ENCODE measurements at regions not wholly inside any gene's neighbourhood (a gene's known extent, or its start where the extent isn't known, plus 50 kb on each side); places are given as distances from the start of the nearest gene placed in this dataset.

- no peak overlapping the region for H3K4me3 ChIP-seq (ENCODE audit: low read depth, low read length)
- no peak for DNase-seq (ENCODE audit: low read depth)
Observed at GRCh38 chr12:85562765-85563164, 273.4 kb downstream of the RASSF9 start.

- no peak for DNase-seq (ENCODE audit: low read depth)
- H3K4me3 ChIP-seq (ENCODE audit: low read depth, low read length): no peak overlapping the region
Observed at GRCh38 chr12:85564786-85565185, 271.4 kb downstream of the RASSF9 start.

GRCh38 chr12:85568395-85569103 lies 267.7 kb downstream of the RASSF9 start:
- no peak overlapping the region for H3K4me3 ChIP-seq (ENCODE audit: low read depth, low read length)
- DNase-seq (ENCODE audit: low read depth): no peak

DNA sequence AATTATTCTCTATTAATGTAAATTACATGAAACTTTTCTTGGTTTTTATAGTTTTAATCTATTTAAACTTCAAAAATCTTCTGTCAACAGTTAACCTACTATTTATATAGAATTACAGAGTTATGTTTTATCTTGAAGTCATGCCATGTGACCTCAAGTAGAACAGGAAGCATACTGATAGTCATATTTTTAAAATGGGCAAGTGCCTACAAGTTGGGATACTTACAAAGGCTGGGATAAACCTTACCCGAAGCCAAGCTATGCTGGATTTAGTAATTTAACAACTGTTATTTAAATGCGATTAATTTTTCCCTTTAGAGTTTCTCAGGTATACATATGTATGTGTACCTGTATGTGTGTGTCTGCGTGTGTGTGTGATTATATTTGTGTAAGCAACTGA lies 266.9 kb downstream of the RASSF9 start:
- H3K4me3 ChIP-seq (ENCODE audit: low read depth, low read length): no peak overlapping the region
- no peak for DNase-seq (ENCODE audit: low read depth)

- no peak overlapping the region for H3K4me3 ChIP-seq (ENCODE audit: low read depth, low read length)
- no peak for DNase-seq (ENCODE audit: low read depth)
Observed at GRCh38 chr12:85572956-85573355, 263.3 kb downstream of the RASSF9 start.

- H3K4me3 ChIP-seq (ENCODE audit: low read depth, low read length): no peak overlapping the region
- DNase-seq (ENCODE audit: low read depth): no peak
Observed at GRCh38 chr12:85573635-85574214, 262.5 kb downstream of the RASSF9 start.

GRCh38 chr12:85574291-85574690 lies 261.9 kb downstream of the RASSF9 start:
- no peak for DNase-seq (ENCODE audit: low read depth)

DNA sequence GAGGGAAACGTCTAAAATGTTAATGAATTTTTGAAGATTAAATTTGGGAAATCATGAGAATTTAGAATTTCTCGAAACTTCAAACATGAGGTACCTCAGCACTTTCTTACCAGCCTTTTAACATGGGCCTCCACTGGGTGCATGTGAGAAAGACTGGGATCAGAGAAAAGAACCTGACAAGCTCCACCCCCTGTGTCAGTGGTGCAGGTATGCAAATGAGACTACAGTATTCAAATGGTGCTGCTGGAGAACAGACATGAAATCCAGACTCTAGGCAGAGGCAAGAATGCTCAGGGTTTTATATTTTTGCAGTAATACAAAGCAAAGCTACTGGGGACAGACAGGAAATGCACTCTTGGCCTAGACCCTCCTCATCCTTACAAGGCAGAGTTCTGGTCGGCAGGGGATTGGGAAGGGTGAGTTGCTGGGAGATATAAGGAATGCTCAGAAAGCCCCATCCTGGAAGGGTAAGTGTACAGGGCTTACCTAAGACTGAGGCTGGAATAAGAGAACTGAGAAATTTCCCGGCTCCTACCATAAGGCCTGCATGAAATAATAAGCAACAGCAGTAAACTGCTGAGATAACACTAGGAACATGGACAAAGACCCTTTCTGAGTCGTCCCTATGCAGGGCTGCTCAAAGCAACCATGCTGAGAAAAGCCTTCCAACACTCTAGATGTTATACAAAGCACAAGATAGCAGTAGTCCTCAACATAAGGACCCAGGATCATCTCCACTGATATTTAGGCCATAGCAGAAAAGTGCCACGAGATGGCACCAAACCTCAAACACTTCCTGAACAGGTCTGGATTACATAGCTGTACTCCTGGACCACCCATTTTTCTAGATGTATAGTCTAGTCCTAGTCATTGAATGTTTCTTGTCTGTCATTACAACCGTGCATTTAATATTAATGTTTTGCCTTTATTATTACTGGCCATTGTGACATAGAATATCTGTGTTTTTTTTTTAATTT lies 260.8 kb downstream of the RASSF9 start:
- no peak for DNase-seq (ENCODE audit: low read depth)
- no peak overlapping the region for H3K4me3 ChIP-seq (ENCODE audit: low read depth, low read length)

More at GRCh38 chr12:85574291-85574690, 261.9 kb downstream of the RASSF9 start:
- no peak overlapping the region for H3K4me3 ChIP-seq (ENCODE audit: low read depth, low read length)

GRCh38 chr12:85580562-85581168 lies 255.5 kb downstream of the RASSF9 start:
- no peak overlapping the region for H3K4me3 ChIP-seq (ENCODE audit: low read depth, low read length)
- DNase-seq (ENCODE audit: low read depth): no peak

- no peak for DNase-seq (ENCODE audit: low read depth)
- H3K4me3 ChIP-seq (ENCODE audit: low read depth, low read length): no peak overlapping the region
Observed at GRCh38 chr12:85587158-85587557, 249.1 kb downstream of the RASSF9 start.

- H3K4me3 ChIP-seq (ENCODE audit: low read depth, low read length): no peak overlapping the region
- DNase-seq (ENCODE audit: low read depth): no peak
Observed at GRCh38 chr12:85588221-85588620, 248.0 kb downstream of the RASSF9 start.

GRCh38 chr12:85600841-85601240 lies 235.4 kb downstream of the RASSF9 start:
- DNase-seq (ENCODE audit: low read depth): no peak
- H3K4me3 ChIP-seq (ENCODE audit: low read depth, low read length): no peak overlapping the region

DNA sequence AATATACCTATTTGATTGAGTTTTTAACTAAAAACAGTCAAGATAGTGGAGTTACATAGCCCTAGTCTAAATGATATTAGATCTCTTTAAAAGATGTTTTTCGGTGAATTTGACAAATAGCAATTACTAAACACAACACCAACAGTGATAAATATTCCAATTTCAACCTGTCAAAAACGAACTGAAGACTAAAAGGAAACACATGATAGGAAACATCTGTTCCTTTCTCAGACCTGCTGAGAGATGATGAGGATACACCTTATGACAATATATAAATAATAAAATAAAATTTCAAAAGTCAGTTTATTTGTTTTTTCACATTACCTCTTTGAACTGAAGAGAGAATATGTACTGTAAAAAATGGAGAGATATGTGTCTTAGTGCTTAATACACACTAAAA lies 232.7 kb downstream of the RASSF9 start:
- no peak overlapping the region for H3K4me3 ChIP-seq (ENCODE audit: low read depth, low read length)
- no peak for DNase-seq (ENCODE audit: low read depth)

GRCh38 chr12:85606455-85606854 lies 229.8 kb downstream of the RASSF9 start:
- DNase-seq (ENCODE audit: low read depth): no peak

DNA sequence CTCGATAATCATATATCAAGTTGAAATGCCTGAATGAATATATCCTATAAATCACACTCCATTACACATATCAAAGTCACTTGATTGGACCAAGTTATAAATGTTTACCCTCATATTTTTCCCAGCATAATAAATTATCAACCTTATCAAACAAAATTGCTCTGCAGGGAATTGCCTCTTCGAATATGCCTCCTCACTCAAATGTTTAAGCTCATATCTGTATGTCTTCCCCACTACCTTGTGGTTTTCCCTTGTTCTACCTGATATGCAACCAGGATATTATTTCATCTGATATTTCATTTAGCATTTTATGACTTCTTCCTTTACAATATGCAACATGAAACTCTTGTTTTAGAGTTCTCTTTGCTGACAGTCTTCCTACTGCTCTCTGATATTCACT lies 226.4 kb downstream of the RASSF9 start:
- DNase-seq (ENCODE audit: low read depth): no peak
- no peak overlapping the region for H3K4me3 ChIP-seq (ENCODE audit: low read depth, low read length)

More at GRCh38 chr12:85606455-85606854, 229.8 kb downstream of the RASSF9 start:
- no peak overlapping the region for H3K4me3 ChIP-seq (ENCODE audit: low read depth, low read length)

- no peak overlapping the region for H3K4me3 ChIP-seq (ENCODE audit: low read depth, low read length)
- DNase-seq (ENCODE audit: low read depth): no peak
Observed at GRCh38 chr12:85610194-85610593, 226.0 kb downstream of the RASSF9 start.

- DNase-seq (ENCODE audit: low read depth): no peak
- H3K4me3 ChIP-seq (ENCODE audit: low read depth, low read length): no peak overlapping the region
Observed at GRCh38 chr12:85616201-85616600, 220.0 kb downstream of the RASSF9 start.

GRCh38 chr12:85617307-85618091 lies 218.7 kb downstream of the RASSF9 start:
- DNase-seq (ENCODE audit: low read depth): no peak
- H3K4me3 ChIP-seq (ENCODE audit: low read depth, low read length): no peak overlapping the region

DNA sequence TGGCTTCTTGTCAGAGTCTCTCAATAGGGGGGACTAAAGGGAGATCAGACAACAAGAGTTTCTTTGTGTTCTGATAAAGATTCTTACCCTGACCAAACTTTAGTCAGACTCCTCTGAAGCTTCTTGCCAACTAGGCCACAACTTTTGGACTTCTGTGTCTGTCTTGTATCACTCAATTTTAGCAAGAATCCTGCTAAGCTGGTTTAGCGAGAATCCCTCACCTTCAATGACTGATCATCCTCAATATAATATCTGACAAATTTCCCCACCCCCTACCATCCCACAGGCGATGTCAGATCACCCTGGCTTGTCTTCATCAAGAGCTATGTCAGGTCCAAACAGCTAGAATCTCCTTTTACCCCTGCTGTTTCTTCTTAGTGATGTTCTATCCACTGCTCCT lies 215.2 kb downstream of the RASSF9 start:
- no peak overlapping the region for H3K4me3 ChIP-seq (ENCODE audit: low read depth, low read length)
- no peak for DNase-seq (ENCODE audit: low read depth)
